ENCODE measurements at regions not wholly inside any gene's neighbourhood (a gene's known extent, or its start where the extent isn't known, plus 50 kb on each side); places are given as distances from the start of the nearest gene placed in this dataset.

- DNase-seq (ENCODE audit: low read depth in 2 of 2): no peak
Observed at GRCh38 chr13:29999492-30000369, 149.3 kb upstream of the UBL3 start.

- no peak for DNase-seq (ENCODE audit: low read depth in 2 of 2)
Observed at GRCh38 chr13:29996316-29996715, 145.9 kb upstream of the UBL3 start.

GRCh38 chr13:29994911-29995595, 144.6 kb upstream of the UBL3 start:
- DNase-seq (ENCODE audit: low read depth in 2 of 2): no peak

- DNase-seq (ENCODE audit: low read depth in 2 of 2): no peak
Observed at GRCh38 chr13:29993716-29994488, 143.5 kb upstream of the UBL3 start.

DNA sequence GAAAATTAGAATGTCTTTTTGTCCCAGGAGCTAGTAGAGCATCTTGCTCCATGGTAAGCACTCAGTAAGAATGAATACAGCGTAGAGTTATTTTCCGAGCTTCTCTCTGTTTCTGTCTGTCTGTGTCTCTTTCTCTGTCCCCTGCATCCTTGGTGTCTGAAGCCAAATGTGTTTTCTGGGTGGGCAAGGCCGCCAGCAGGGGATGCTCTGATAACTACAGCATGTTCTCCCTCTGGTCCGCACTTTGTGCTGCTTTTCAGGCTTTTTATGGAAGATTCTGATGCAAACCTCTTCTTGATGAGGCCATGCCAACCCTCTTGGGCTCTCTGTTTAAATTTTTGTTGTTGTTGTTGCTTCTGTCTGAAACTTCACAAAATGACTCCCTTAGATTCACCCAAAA, 142.8 kb upstream of the UBL3 start:
- DNase-seq (ENCODE audit: low read depth in 2 of 2): no peak

GRCh38 chr13:29991343-29991742, 140.9 kb upstream of the UBL3 start:
- DNase-seq (ENCODE audit: low read depth in 2 of 2): no peak

- no peak for DNase-seq (ENCODE audit: low read depth in 2 of 2)
Observed at GRCh38 chr13:29987340-29987739, 136.9 kb upstream of the UBL3 start.

DNA sequence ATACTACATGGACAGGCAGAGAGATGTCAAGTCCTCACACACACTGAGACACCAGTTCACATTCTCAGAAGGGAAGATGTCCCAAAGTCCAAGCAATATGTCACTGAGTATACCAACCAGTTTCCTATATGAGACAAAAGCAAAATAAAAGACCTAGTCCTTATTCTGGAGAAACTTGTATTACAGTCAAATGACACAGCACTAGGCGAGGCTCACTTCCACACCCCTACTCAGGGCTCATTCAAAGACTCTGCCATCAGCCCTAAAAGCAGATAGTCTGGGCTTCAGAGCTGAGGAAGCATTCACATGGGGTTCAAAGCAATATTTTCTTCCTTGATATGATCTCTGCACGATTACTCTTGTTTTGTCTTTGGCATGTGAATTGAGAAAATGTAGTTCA, 129.9 kb upstream of the UBL3 start:
- no peak for DNase-seq (ENCODE audit: low read depth in 2 of 2)

DNA sequence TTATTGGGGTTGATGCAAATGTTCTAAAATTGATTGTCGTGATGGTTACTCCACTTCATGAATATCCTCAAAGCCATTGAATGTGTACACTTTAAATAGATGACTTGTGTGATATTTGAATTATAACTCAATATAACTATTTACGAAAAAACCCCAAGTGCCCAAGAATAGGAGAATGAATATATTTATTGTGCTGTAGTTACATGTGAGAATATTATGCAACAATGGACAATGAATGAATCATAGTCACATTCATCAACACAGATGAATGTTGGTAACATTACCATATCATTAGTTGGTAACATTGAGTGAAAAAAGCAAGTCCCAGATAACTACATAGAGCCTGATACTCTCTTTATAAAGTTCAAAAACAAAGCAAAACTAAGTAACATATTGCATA, 127.8 kb upstream of the UBL3 start:
- DNase-seq (ENCODE audit: low read depth in 2 of 2): no peak

GRCh38 chr13:29977476-29978120, 127.2 kb upstream of the UBL3 start:
- no peak for DNase-seq (ENCODE audit: low read depth in 2 of 2)

DNA sequence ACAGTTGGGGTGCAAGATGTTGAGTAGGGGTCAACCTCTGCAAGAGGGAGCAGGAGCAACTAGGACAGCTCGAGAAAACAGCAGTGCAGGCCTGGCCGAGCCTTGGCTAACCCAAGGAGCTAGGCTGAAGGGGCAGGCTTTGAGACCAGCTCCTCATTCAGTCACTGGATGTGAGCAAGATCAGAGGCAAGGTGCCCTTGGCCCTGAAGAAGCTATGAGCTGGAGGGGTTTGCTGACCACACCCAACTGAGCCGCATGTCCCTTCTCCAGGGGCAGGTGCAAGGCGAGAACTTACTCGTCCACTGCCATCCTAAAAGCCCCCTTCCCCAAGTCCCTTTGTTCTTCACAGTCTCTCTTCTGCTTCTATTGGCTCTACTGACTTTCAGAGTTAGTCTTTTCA, 126.1 kb upstream of the UBL3 start:
- no peak for DNase-seq (ENCODE audit: low read depth in 2 of 2)

- DNase-seq (ENCODE audit: low read depth in 2 of 2): no peak
Observed at GRCh38 chr13:29975283-29975682, 124.9 kb upstream of the UBL3 start.

DNA sequence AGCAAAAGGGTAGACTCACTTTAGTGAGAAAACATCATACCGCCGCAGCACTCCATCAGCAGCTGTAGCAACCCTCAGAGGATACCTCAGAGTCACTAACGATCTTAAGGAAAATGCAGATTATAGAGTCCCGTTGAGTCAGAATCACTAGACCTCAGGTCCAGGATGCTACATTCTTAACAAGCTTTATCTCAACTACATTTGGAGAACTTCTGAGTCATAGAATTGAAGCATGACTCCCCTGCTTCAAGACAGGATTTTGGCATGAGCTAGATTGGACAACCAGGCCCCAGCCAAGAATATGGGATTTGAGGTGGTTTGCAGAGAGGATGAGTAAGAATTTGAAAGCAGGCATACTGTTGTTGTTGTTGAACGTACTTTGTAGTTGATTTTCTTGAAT, 118.9 kb upstream of the UBL3 start:
- no peak for DNase-seq (ENCODE audit: low read depth in 2 of 2)

- DNase-seq (ENCODE audit: low read depth in 2 of 2): no peak
Observed at GRCh38 chr13:29964181-29964845, 113.9 kb upstream of the UBL3 start.

GRCh38 chr13:29963089-29963488, 112.7 kb upstream of the UBL3 start:
- no peak for DNase-seq (ENCODE audit: low read depth in 2 of 2)

GRCh38 chr13:29961036-29961670, 110.7 kb upstream of the UBL3 start:
- DNase-seq (ENCODE audit: low read depth in 2 of 2): no peak

- no peak for DNase-seq (ENCODE audit: low read depth in 2 of 2)
Observed at GRCh38 chr13:29959603-29960002, 109.2 kb upstream of the UBL3 start.

- no peak for DNase-seq (ENCODE audit: low read depth in 2 of 2)
Observed at GRCh38 chr13:29959086-29959485, 108.7 kb upstream of the UBL3 start.

DNA sequence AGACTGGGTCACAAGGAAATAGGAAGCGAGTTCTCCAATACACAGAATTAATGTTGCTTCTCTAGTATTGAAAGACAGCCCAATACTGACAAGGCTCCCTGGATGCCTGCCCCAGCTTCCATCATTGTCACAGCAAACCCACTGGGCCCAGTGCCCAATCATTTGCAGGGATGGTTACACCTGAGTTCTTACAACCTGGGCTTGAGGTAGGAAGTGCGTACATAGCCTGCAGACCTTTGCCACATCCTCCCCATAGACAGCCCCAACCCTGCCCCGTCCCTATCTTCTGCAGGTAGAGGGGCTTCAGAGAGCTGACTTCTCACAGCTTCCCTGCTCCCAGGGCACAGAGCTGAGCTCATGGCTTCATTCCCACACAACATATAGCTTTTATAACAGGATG, 108.1 kb upstream of the UBL3 start:
- no peak for DNase-seq (ENCODE audit: low read depth in 2 of 2)

DNA sequence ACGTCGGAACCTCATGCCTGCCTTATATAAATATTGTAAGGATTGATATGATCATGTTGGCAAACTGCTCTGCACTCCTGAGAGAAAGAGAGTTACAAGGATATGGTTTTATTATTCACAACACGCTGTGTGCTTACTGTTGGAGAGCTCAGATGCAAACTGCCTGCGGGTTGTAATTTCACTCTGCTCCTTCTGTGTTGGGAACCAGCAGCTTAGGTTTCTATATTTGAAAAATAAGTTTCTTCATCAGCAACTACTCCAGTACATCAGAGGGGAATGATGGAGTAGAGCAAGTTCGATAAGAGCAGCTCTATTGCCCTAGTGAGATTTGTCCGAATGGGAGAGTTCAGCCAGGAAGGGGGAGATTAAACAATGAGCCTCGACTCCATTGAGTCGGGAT, 106.9 kb upstream of the UBL3 start:
- DNase-seq (ENCODE audit: low read depth in 2 of 2): no peak

DNA sequence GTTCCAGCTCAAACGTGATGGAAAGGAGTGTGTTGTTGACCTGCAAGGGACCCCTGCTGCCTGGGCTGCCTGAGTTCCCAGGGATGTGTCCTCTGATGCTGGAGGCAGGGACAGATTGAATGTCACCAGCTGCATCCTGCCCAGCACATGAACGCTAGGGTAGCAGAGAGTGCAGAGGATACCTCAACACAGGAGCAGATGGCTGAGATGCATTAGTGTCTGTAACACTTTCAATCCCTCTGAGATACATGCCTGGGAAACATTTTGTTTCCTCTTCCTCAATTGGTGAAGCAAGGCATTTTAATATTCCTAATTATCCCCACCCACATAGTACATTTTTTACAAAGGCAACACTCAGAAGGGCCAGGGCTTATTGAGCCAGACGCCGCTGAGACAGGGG, 106.4 kb upstream of the UBL3 start:
- no peak for DNase-seq (ENCODE audit: low read depth in 2 of 2)

Data from stimulated activated CD8-positive, alpha-beta memory T cell treated with anti-CD3 and anti-CD28 coated beads, Interleukin-15, amount 100 ng/mL, for 48 hours (primary cell).